GM18907 (cell line): ENCODE measurements at regions not wholly inside any gene's neighbourhood (a gene's known extent, or its start where the extent isn't known, plus 50 kb on each side); places are given as distances from the start of the nearest gene placed in this dataset.

Experiments used
- ATAC-seq: cut with Tn5 transposase; IDR thresholded peaks from one replicate; pipeline ENCODE4 v1.9.1; 2021; ENCODE audit warnings: mild to moderate bottlenecking, moderate library complexity; ENCODE audit not compliant: unreplicated experiment

GRCh38 chr22:48277868-48278581 is 1515.6 kb downstream of the TBC1D22A start:
- no peak for ATAC-seq

DNA sequence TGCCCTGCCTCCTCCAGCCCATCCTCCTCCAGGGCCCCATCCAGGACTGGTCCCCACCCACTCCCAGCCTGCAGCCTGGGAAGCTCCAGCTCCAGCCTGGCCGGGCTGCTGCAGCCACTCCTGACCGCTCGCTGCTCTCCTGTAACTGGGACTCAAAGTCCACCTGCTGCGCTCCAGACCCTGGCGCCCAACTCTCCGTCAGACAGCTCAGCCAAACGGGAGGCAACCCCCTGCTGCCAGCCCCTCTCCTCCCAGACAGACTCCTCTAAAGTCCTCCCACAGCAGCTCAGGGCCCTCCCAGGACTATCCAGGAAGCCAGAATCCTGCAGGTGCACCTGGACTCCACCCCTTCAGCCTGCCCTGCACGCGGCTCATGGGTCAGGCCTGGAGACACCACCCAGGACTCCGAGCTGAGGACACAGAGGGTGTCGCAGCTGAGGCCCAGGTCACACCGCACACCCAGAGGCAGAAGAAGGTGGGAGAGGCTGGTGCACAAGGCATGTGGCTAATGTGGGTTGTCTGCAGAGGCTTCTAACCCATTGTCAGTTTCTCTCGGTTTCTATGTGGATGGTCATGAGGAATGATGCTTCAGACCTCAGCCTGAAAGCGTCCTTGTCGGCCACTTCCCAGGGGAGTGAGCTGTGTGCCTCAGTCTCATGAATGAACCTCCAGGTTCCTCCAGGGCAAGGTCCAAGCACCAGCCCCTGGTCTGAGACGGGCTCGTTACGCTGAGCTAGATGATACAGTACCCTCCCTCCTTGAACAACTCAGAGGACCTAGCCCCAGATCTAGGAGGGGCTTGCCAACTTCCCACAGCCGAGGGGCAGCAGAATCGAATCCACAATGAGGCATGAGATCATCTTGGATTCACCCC is 1514.8 kb downstream of the TBC1D22A start:
- ATAC-seq, result no peak

DNA sequence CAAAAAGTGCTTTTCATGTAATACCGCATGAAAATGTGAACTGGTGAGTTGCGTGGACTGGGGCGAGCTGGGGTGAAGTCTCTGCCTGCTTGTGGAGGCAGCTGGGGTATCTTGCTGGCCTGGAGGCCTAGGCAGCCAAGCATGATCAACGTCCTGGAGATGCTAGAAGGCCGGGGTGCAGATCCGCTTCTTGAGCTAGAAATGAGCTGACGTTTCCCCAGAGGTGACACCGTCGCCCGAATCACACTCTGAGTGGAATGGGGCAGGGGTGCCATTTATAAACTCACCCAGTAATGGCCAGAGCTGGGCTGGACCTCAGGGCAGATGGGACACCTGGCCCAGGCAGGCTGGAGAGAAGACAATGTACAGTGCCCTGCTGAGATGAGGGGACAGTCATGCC is 1513.0 kb downstream of the TBC1D22A start:
- no peak for ATAC-seq

DNA sequence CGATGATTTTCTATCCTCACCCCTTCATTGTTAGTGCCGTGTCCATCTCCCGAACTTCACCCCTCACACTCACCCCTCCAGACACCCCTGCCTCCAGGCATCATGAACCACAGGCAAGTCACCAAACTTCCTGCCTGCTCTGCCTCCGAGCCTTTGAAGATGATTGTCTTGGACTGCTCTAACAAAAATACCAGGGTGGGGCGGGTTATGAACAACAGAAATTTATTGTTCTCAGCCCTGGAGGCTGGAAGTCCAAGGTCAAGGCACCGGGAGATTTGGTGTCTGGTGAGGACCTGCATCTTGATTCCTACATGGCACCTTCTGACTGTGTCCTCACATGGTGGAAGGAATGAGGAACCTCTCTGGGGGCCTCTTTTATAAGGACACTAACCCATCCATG is 1508.3 kb downstream of the TBC1D22A start:
- no peak for ATAC-seq

DNA sequence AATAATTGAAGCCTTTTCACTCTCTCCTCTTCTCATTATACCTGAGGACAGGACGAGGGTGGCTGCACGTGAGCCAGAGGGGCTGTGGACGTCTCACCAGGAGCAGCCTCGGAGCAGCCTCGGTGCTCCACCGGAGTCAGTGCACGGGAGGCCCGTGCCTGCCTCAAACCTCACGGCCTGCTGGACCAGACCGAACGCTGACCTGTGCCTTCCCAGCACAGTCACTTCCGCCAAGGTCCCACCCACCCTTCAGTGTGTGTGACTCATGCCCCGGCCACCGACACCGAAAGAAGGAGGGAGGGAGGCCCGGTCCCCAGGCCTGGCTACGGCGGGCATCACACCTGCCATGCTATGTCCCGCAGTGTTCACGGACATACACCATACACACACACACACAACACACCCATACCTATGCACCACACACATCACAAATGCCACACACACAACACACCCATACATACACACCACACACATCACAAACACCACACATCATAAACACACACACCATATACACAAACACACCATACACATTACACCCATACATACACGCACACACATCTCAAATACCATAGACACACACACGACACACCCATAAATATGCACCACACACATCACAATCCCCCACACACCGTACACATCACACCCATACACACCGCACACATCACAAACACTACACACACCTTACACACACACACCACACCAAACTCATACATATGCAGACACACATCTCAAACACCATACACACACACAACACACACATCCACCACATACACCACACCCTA is 1506.5 kb downstream of the TBC1D22A start:
- no peak for ATAC-seq

DNA sequence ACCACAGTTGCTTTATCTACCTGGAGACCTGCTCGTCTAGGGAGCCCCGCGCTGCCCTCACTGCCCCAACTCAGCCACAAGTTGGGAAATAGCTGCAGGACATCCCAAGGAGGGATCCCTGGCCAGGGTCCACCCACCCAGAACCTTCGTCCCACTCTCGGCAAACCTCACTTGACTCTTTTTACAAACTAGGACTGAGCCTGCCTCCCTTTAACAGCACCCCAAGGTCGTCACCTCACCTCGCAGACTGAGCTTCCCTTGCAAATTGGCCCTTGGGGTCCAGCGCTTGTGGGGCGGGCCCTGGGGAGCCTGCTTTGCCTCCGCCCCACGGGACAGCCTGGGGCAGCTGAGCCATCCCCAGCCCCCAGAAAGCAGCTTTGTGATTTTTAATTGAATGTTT is 1505.8 kb downstream of the TBC1D22A start:
- ATAC-seq, result no peak

DNA sequence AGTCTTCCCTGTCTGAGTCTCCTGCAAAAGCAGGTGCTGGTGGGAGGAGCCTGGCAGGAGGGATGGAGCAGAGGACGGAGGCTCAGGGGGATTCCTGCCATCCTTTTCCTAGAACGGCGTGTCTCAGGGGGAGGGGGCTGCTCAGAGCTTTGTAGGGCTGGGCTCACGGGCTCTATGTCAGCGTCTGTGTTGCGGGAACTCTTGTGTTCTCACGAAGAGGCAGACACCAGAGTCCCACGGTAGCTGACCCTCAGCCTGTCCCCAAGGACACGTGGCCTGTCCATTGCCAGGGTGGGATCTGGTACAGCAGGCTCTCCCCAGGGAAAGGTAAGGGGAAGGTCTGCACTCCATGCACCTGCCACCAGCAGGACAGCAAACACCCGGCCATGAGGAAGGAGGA is 1505.2 kb downstream of the TBC1D22A start:
- no peak for ATAC-seq

GRCh38 chr22:48265000-48265625 is 1502.7 kb downstream of the TBC1D22A start:
- no peak for ATAC-seq

- ATAC-seq, result no peak
Observed at GRCh38 chr22:48264586-48264985, 1502.1 kb downstream of the TBC1D22A start.

GRCh38 chr22:48263791-48264351 is 1501.4 kb downstream of the TBC1D22A start:
- ATAC-seq, result no peak

DNA sequence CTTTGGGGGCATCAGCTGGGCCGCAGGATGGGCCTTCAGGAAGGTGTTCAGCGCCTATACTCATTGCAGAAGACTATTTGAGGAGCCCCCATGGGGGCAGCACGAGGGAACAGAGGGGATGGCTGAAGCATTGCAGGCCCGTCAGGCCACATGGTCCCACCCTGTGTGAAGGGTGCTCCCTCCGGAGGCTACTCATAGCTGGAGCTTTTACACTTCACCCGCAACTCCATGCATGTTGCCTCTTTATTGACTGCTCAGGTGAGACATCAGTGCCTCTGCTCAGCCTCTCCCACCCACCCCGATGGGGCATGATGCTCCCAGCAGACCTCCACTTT is 1500.9 kb downstream of the TBC1D22A start:
- ATAC-seq, result no peak

DNA sequence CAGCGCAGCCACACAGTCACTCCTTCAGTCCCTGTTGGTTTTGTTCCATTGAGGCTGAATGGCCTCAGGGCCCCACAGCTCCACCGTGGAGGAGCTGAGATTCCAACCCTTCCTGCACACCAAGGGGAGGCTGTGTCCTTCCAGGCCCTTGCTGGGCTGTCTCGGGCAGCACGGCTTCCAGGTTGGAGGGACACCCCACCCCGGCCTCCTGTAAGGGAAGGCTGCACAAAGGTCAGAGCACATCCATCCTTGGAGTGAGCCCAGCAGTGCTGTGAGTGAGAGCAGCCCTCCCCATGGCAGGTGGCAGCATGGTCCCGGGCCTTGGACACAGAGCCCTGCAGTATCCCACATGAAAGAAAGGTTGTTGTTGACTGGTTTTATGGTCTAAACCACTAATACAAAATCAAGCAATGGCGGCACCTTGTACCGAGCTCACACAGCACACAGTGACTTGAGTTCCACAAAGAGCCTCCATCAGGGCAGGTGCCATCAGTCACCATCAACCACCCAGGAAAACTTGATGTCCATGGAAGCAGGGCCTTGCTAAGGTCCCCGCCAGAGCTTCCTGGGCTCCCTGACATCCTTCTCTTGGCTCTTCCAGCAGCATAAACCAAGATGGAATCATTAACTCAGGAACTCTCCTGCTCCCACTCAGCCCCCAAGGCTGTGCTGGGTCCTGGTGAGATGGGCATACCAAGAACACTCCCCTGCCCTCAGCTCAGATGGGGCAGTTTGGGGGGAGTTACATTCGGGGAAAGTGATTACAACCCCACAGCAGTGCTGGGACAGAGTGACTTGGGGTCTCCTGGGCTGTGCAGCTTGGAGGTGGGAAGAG is 1500.4 kb downstream of the TBC1D22A start:
- ATAC-seq, result no peak

GRCh38 chr22:48261706-48262105 is 1499.3 kb downstream of the TBC1D22A start:
- no peak for ATAC-seq

- ATAC-seq, result no peak
Observed at GRCh38 chr22:48261048-48261621, 1498.7 kb downstream of the TBC1D22A start.

GRCh38 chr22:48259991-48260670 is 1497.7 kb downstream of the TBC1D22A start:
- ATAC-seq, result no peak

- ATAC-seq, result no peak
Observed at GRCh38 chr22:48258811-48259210, 1496.4 kb downstream of the TBC1D22A start.

- no peak for ATAC-seq
Observed at GRCh38 chr22:48258064-48258701, 1495.7 kb downstream of the TBC1D22A start.

- ATAC-seq, result no peak
Observed at GRCh38 chr22:48257685-48258055, 1495.2 kb downstream of the TBC1D22A start.
